Erythroblast (primary cell): ENCODE measurements at regions not wholly inside any gene's neighbourhood (a gene's known extent, or its start where the extent isn't known, plus 50 kb on each side); places are given as distances from the start of the nearest gene placed in this dataset.
"Not testable (repeated sequence)": the region's sequence is repeated elsewhere in the genome, so short reads cannot be mapped to it uniquely, and the experiment has no call there.

Experiments
- DNase-seq, 2 experiments: peaks; one replicate each; lab custom pipeline; 2025; lab: John Stamatoyannopoulos, UW
- GATA1 ChIP-seq: IDR thresholded peaks from 2 replicates; pipeline ENCODE4 v1.6.1; 2011; ENCODE audit warnings: low read depth, mild to moderate bottlenecking, control low read depth, low read length, moderate library complexity
- POLR2A ChIP-seq: IDR thresholded peaks from 2 replicates; pipeline ENCODE4 v1.6.1; 2011; ENCODE audit warnings: mild to moderate bottlenecking, low read length

DNA sequence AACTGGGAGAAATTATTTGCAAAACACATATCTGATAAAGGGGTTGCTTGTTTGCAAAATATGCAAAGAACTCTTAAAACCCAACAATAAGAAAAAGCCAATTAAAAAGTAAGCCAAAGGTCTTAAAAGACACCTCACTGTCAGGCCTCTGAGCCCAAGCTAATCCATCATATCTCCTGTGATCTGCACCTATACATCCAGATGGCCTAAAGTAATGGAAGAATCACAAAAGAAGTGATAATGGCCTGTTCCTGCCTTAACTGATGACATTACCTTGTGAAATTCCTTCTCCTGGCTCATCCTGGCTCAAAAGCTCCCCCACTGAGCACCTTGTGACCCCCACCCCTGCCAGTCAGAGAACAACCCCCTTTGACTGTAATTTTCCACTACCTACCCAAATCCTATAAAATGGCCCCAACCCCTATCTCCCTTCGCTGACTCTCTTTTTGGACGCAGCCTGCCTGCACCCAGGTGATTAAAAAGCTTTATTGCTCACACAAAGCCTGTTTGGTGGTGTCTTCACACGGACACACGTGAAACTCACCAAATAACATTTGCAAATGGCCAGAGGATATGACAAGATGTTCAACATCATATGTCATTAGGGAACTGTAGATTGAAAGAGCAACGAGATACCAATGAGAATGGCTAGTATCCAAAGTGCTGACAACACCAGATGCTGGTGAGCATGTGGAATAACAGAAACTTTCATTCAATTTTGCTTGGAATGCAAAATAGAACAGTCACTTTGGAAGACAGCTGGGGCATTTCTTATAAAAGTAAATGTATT, 565.0 kb upstream of the ADGRB3 start:
- no peak for DNase-seq
- TF ChIP-seq POLR2A (no peak), GATA1 (no peak)

DNA sequence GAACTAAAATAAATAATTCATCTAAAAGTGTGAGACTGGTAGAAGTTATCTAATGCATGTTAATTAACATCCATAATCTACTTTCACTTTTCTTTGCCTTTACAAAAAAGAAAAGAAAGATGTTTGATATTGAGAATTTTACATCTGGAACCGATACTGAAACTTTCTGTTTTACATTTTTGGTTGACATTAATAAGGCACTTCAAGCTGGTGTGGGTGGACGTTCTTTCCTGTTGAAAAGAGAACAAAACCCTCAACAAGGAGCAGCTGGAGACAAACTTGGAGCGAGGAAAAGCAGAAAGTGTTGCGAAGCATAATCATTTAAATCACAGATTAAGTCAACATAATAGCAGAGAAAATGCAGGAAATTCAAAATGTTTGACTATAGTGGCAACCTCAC, 575.2 kb upstream of the ADGRB3 start:
- TF ChIP-seq POLR2A (no peak), GATA1 (no peak)
- DNase-seq, result no peak

DNA sequence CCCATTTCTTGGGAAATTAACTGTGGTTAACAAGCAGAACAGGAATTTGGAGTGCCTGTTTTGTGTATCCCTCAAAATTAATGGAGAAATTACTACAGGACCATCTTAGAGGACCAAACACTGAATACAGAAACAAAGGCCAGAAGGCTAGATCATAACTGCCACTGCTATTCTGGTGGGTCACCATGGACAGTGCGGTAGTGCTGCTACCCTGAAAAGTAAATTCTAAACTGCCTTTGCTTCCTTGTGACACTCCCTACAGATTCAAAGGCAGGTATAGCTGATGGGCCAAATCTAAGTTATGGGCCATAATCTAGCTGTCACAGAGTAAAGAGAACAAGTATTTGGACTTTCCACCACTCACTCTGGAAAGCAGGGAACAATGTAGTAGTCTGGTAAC, 575.8 kb upstream of the ADGRB3 start:
- no peak for DNase-seq
- TF ChIP-seq POLR2A (no peak), GATA1 (no peak)

DNA sequence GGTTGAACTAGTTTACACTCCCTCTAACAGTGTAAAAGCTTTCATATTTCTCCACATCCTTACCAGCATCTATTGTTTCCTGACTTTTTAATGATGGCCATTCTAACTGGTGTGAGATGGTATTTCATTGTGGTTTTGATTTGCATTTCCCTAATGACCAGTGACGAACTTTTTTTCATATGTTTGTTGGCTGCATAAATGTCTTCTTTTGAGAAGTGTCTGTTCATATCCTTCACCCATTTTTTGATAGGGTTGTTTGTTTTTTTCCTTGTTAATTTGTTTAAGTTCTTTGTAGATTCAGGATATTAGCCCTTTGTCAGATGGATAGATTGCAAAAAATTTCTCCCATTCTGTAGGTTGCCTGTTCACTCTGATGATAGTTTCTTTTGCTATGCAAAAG, 578.5 kb upstream of the ADGRB3 start:
- DNase-seq, result not testable (repeated sequence)

DNA sequence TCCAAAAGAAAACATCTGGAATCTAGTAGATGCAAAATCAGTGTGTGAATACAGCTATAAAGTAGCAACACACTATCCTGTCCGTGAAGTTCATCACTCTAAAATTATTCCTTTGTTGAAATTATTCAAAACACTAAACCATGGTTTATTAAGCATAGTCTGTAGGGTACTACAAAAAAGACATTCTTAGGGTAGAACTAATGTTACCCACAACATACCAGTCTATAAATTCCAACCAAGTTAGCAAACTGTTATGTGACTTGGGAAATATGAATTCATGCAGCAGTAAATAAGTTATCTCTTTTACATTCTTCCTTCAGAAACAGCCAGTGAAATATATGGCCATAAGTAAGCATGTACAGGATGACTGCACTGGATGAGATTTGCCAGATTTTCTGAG, 580.3 kb upstream of the ADGRB3 start:
- DNase-seq, result no peak
- TF ChIP-seq POLR2A (no peak), GATA1 (no peak)

DNA sequence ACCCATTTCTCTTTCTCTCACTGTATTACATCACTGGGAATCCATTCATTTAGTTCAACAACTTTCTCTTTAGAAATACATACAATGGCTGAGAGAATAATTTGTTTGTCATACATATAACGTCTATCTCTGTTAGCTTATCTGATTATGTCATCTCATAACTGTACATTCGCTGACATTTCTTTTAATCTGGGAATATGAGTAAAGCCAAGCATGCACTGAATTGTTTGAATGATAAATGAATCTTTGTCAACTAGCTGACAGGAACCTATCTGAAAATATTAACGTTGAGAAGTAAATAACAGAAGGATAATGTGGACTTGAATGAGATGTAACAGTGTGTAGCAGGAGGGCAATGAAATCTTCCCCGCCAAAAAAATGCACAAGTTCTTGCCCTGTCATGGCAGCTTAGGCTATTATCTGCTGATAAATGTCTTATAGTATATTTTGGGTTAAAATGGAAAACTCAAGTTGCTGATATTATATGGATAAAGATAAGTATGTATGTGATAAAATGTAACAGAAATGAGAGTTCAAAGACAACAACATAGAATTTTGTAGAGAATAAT, 581.2 kb upstream of the ADGRB3 start:
- DNase-seq, result no peak
- TF ChIP-seq GATA1 (no peak), POLR2A (no peak)

DNA sequence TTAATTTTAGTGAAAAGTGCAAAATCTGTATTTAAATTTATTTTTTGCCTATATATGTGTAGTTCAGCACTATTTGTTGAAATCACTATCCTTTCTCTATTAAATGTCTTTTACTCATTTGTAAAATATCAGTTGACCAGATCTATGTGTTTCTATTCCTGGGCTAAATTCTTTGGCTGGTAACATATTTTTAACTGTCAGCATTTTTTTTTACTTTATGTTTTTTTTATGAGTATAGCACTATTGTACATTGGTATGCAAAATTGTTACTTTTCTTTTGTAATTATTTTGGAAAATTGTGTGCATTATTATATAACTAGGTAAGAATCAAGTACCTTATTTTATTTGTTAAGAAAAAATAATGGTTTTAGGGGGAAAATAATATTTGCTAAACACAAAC, 582.8 kb upstream of the ADGRB3 start:
- DNase-seq, result no peak
- TF ChIP-seq POLR2A (no peak), GATA1 (no peak)

DNA sequence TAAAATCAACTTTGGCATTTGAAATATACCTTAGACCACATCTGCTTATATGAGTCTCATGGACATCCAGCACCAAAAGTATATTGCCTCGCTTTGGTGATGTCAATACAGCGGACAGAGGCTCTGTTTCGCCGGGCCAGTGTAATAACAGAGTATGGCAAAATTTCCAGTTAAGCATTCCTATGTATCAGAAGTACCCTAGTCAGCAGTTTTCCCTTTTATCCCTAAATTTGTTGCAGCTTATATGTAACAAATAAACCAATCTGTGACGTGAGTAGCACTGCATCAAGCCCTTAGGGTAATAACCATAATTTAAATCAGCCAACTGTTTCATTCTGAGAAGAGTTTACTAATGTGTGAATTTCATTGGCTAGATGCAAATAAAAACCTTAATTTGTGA, 585.5 kb upstream of the ADGRB3 start:
- TF ChIP-seq GATA1 (no peak), POLR2A (no peak)
- DNase-seq, result no peak

DNA sequence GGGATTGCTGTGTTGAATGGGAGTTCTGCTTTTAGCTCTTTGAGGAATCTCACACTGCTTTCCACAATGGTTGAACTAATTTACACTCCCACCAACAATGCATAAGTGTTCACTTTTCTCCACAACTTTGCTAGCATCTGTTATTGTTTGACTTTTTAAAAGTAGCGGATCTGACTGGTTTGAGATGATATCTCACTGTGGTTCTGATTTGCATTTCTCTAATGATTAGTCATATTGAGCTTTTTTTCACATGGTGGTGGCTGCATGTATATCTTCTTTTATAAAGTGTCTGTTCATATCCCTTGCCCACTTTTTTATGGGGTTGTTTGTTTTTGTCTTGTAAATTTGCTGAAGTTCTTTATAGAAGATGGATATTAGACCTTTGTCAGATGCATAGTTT, 588.3 kb upstream of the ADGRB3 start:
- DNase-seq, result no peak
- TF ChIP-seq GATA1, result no peak
- TF ChIP-seq POLR2A, result no peak

DNA sequence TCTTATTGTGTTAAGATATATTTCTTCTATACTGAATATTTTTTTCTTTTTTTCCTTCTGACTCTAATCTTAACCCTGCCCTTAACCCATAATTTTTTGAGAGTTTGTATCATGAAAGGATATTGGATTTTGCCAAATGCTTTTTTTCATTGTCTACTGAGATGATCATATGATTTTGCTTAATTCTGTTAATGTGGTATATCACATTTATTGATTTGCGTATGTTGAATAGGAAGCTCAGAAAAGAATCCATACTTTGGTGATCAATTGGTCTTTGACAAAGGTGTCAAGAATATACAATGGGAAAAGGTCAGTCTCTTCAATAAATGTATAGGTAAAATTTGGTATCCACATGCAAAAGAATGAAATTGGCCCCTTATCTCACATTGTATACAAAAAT, 588.8 kb upstream of the ADGRB3 start:
- no peak for TF ChIP-seq GATA1
- no peak for TF ChIP-seq POLR2A
- DNase-seq, result no peak

DNA sequence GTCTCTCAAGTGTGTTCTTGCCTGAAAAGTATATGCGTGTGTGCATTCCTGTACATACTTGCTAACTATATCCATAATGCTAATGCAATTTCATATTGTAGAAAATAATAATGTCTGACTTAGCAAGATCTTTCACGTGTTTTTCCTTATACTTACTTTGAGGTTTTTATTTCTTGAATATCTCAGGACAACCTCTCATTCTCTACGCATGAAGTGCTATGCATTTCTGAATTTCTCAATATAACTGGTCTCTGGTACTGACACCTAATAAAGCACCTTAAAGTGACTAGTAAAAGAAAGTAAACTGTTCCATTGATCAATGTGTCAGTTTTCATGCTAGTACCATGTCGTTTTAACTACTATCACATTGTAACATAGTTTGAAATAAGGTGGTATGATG, 589.9 kb upstream of the ADGRB3 start:
- TF ChIP-seq POLR2A (no peak), GATA1 (no peak)
- no peak for DNase-seq

DNA sequence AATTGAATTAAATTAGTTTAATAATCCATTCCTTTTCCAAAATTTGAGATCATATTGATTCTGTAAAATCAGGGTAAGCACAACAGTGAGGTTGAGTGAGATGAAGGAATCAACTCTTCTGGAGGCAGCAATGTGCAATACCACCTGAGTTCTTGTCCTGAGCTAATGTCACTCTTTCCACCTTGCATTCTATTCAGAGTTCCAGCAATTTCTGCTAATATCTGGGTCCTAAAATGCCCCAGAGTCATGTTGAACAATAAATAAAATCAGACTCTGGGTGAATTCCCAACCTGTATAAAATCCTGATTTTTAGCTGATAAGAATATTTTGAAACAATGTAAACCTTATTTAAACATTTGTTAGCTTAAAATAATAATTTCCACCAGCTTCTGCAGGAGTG, 590.8 kb upstream of the ADGRB3 start:
- TF ChIP-seq GATA1 (no peak), POLR2A (no peak)
- no peak for DNase-seq

DNA sequence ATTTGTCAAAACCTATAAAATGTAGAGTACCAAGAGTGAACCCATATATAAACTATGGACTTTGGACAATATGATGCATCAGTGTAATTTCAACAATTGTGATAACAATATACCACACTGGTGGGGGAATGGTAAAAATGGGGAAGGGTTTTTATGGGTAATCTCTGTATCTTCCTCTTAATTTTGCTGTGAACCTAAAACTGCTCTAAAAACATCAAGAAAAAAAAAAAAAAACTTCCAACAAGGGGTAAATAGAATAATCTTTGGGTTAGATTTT, 592.0 kb upstream of the ADGRB3 start:
- no peak for TF ChIP-seq POLR2A
- TF ChIP-seq GATA1, result no peak
- no peak for DNase-seq

DNA sequence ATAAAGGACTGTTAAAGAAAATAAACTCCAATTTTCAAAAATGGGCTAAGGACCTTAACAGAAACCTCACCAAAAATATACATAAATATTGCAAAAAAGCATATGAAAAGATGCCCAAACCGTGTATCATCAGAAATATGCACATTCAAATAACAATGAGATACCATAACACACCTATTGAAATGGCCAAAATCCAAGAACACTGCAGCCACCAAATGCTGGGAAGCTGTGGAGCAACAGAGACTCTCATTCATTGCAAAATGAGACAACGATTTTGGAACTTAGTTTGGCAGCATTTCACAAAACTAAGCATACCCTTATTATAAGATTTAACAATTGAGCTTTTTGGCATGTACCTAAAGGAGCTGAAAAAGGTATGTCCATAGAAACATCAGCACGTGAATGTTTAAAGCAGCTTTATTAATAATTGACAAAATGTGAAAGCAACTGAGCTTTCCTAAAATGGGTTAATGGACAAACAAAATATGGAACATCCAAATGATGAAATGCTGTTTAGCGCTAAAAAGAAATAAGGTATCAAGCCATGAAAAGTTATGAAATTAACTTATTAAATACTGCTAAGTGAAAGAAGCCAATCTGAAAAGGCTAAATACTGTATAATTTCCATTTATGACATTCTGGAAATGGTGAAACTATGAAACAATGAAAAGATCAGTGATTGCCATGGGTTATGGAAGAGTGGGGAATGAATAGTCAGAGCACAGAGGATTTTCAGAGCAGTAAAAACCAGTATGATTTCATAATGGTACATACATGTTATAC, 592.6 kb upstream of the ADGRB3 start:
- TF ChIP-seq GATA1 (no peak), POLR2A (no peak)
- no peak for DNase-seq

DNA sequence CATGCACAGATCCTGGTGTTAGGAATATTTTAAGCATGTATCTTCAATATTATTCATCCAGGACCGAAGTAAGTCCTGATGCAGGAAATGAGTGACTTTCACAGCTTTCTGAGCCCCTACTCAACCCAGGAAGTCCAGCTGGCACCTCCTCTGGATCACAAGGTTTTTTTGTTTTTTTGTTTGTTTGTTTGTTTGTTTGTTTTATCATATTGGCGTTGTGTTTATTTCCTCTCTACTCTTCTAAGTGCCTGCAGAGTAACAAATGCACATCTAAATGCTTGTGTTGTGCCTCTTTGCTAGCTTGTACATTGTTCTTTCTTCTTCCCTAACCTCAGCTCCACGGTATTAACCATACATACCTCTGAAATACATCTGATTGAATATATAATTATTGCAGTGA, 594.3 kb upstream of the ADGRB3 start:
- TF ChIP-seq POLR2A (no peak), GATA1 (no peak)
- DNase-seq, result no peak
